Memory B cell (primary cell): ENCODE measurements at regions not wholly inside any gene's neighbourhood (a gene's known extent, or its start where the extent isn't known, plus 50 kb on each side); places are given as distances from the start of the nearest gene placed in this dataset.

Experiments used
- ATAC-seq: fragments of 150-1000 bp; cut with Tn5 transposase; 2 replicates; pipeline ENCODE4 v1.10.0; 2021; ENCODE audit warnings: low read depth, mild to moderate bottlenecking, moderate library complexity
- DNase-seq, 2 donors: peaks; one replicate each; pipeline ENCODE4 v3.0.0; 2022; ENCODE audit warnings: low spot score in 2 of 2
- H3K27ac Mint-ChIP-seq: one replicate; pipeline ENCODE4 v1.8.0; 2022; ENCODE audit warnings: mild to moderate bottlenecking, moderate library complexity, mixed read lengths
- H3K27me3 Mint-ChIP-seq: one replicate; pipeline ENCODE4 v1.8.0; 2022; ENCODE audit warnings: mixed read lengths
- H3K36me3 Mint-ChIP-seq: one replicate; pipeline ENCODE4 v1.8.0; 2022; ENCODE audit warnings: mild to moderate bottlenecking, mixed read lengths
- H3K4me1 Mint-ChIP-seq: one replicate; pipeline ENCODE4 v1.8.0; 2022; ENCODE audit warnings: mixed read lengths
- H3K4me3 Mint-ChIP-seq: one replicate; pipeline ENCODE4 v1.8.0; 2022; ENCODE audit warnings: mild to moderate bottlenecking, moderate library complexity, mixed read lengths
- H3K9me3 Mint-ChIP-seq: one replicate; pipeline ENCODE4 v1.8.0; 2022; ENCODE audit warnings: mixed read lengths

GRCh38 chr4:181301735-181302710 lies 941.2 kb upstream of the TENM3 start:
- peaks cover 2% of the 10 kb centered on the region for H3K9me3 Mint-ChIP-seq
- H3K36me3 Mint-ChIP-seq = no peaks in the 10 kb centered on the region
- no peak overlapping the region for H3K4me3 Mint-ChIP-seq
- peaks cover 8% of the 10 kb centered on the region for H3K4me1 Mint-ChIP-seq
- DNase-seq (peak; percentile 18 to 20), ATAC-seq (peak; percentile 44)
- no peaks in the 10 kb centered on the region for H3K27me3 Mint-ChIP-seq
- H3K27ac Mint-ChIP-seq = no peak overlapping the region

- Mint-ChIP-seq H3K27ac (no peak overlapping the region), H3K27me3 (no peaks in the 10 kb centered on the region), H3K4me1 (peaks cover 4% of the 10 kb centered on the region), H3K9me3 (no peaks in the 10 kb centered on the region), H3K4me3 (no peak overlapping the region), H3K36me3 (no peaks in the 10 kb centered on the region)
- DNase-seq (no peak), ATAC-seq (no peak)
Measured at GRCh38 chr4:181307824-181308223, 935.4 kb upstream of the TENM3 start.

GRCh38 chr4:181308476-181309312 lies 934.5 kb upstream of the TENM3 start:
- Mint-ChIP-seq H3K27me3 (no peaks in the 10 kb centered on the region), H3K4me1 (peaks cover 4% of the 10 kb centered on the region), H3K9me3 (no peaks in the 10 kb centered on the region), H3K36me3 (no peaks in the 10 kb centered on the region), H3K4me3 (no peak overlapping the region), H3K27ac (no peak overlapping the region)
- DNase-seq = no peak
- no peak for ATAC-seq

GRCh38 chr4:181312066-181312465 lies 931.1 kb upstream of the TENM3 start:
- peaks cover 2% of the 10 kb centered on the region for H3K4me1 Mint-ChIP-seq
- ATAC-seq = no peak
- H3K36me3 Mint-ChIP-seq = no peaks in the 10 kb centered on the region
- no peak overlapping the region for H3K4me3 Mint-ChIP-seq
- no peak for DNase-seq
- H3K9me3 Mint-ChIP-seq = peaks cover 4% of the 10 kb centered on the region
- no peak overlapping the region for H3K27ac Mint-ChIP-seq
- no peaks in the 10 kb centered on the region for H3K27me3 Mint-ChIP-seq

GRCh38 chr4:181319629-181320028 lies 923.6 kb upstream of the TENM3 start:
- peaks cover 14% of the 10 kb centered on the region for H3K4me1 Mint-ChIP-seq
- DNase-seq (no peak), ATAC-seq (no peak)
- H3K27ac Mint-ChIP-seq = no peak overlapping the region
- H3K9me3 Mint-ChIP-seq = peaks cover 3% of the 10 kb centered on the region
- no peak overlapping the region for H3K4me3 Mint-ChIP-seq
- H3K36me3 Mint-ChIP-seq = peaks cover 4% of the 10 kb centered on the region
- H3K27me3 Mint-ChIP-seq = peaks cover 2% of the 10 kb centered on the region

GRCh38 chr4:181323061-181323460 lies 920.1 kb upstream of the TENM3 start:
- peak overlapping the region; percentile 6 for H3K4me3 Mint-ChIP-seq
- H3K9me3 Mint-ChIP-seq = peaks cover 13% of the 10 kb centered on the region
- DNase-seq (no peak), ATAC-seq (peak; percentile 85)
- H3K36me3 Mint-ChIP-seq = peaks cover 10% of the 10 kb centered on the region
- H3K27ac Mint-ChIP-seq = peak overlapping the region; percentile 17
- H3K27me3 Mint-ChIP-seq = peaks cover 2% of the 10 kb centered on the region
- H3K4me1 Mint-ChIP-seq = peaks cover 20% of the 10 kb centered on the region

- no peaks in the 10 kb centered on the region for H3K4me1 Mint-ChIP-seq
- DNase-seq (no peak), ATAC-seq (no peak)
- peaks cover 4% of the 10 kb centered on the region for H3K36me3 Mint-ChIP-seq
- no peak overlapping the region for H3K27ac Mint-ChIP-seq
- H3K4me3 Mint-ChIP-seq = no peak overlapping the region
- H3K27me3 Mint-ChIP-seq = no peaks in the 10 kb centered on the region
- H3K9me3 Mint-ChIP-seq = peaks cover 11% of the 10 kb centered on the region
Measured at GRCh38 chr4:181330654-181331201, 912.5 kb upstream of the TENM3 start.

- Mint-ChIP-seq H3K36me3 (peaks cover 4% of the 10 kb centered on the region), H3K9me3 (peaks cover 11% of the 10 kb centered on the region), H3K27ac (no peak overlapping the region), H3K4me1 (no peaks in the 10 kb centered on the region), H3K4me3 (no peak overlapping the region), H3K27me3 (no peaks in the 10 kb centered on the region)
- ATAC-seq (no peak), DNase-seq (no peak)
Measured at GRCh38 chr4:181331214-181331613, 912.0 kb upstream of the TENM3 start.

GRCh38 chr4:181345931-181346330 lies 897.3 kb upstream of the TENM3 start:
- Mint-ChIP-seq H3K27ac (no peak overlapping the region), H3K4me1 (no peaks in the 10 kb centered on the region), H3K4me3 (no peak overlapping the region), H3K36me3 (no peaks in the 10 kb centered on the region), H3K27me3 (no peaks in the 10 kb centered on the region), H3K9me3 (peaks cover 1% of the 10 kb centered on the region)
- DNase-seq (no peak), ATAC-seq (no peak)

- Mint-ChIP-seq H3K36me3 (no peaks in the 10 kb centered on the region), H3K27ac (no peak overlapping the region), H3K27me3 (peaks cover 2% of the 10 kb centered on the region), H3K9me3 (peaks cover 1% of the 10 kb centered on the region), H3K4me1 (no peaks in the 10 kb centered on the region), H3K4me3 (no peak overlapping the region)
- no peak for DNase-seq
- ATAC-seq = no peak
Measured at GRCh38 chr4:181350615-181351415, 892.4 kb upstream of the TENM3 start.

GRCh38 chr4:181364504-181364903 lies 878.7 kb upstream of the TENM3 start:
- DNase-seq (no peak), ATAC-seq (no peak)
- H3K36me3 Mint-ChIP-seq = no peaks in the 10 kb centered on the region
- no peaks in the 10 kb centered on the region for H3K9me3 Mint-ChIP-seq
- H3K27me3 Mint-ChIP-seq = peaks cover 5% of the 10 kb centered on the region
- H3K27ac Mint-ChIP-seq = no peak overlapping the region
- H3K4me3 Mint-ChIP-seq = no peak overlapping the region
- H3K4me1 Mint-ChIP-seq = peaks cover 2% of the 10 kb centered on the region

GRCh38 chr4:181365671-181366070 lies 877.5 kb upstream of the TENM3 start:
- H3K9me3 Mint-ChIP-seq = no peaks in the 10 kb centered on the region
- H3K4me1 Mint-ChIP-seq = peaks cover 2% of the 10 kb centered on the region
- H3K36me3 Mint-ChIP-seq = no peaks in the 10 kb centered on the region
- DNase-seq (no peak), ATAC-seq (no peak)
- peaks cover 5% of the 10 kb centered on the region for H3K27me3 Mint-ChIP-seq
- no peak overlapping the region for H3K4me3 Mint-ChIP-seq
- no peak overlapping the region for H3K27ac Mint-ChIP-seq

GRCh38 chr4:181372014-181372413 lies 871.2 kb upstream of the TENM3 start:
- H3K4me3 Mint-ChIP-seq = no peak overlapping the region
- no peaks in the 10 kb centered on the region for H3K27me3 Mint-ChIP-seq
- H3K9me3 Mint-ChIP-seq = no peaks in the 10 kb centered on the region
- H3K27ac Mint-ChIP-seq = no peak overlapping the region
- DNase-seq (no peak), ATAC-seq (no peak)
- peaks cover 2% of the 10 kb centered on the region for H3K4me1 Mint-ChIP-seq
- no peaks in the 10 kb centered on the region for H3K36me3 Mint-ChIP-seq
